AG09319 (cell line): ENCODE measurements at regions not wholly inside any gene's neighbourhood (a gene's known extent, or its start where the extent isn't known, plus 50 kb on each side); places are given as distances from the start of the nearest gene placed in this dataset.

Experiments used
- DNase-seq: peaks from one replicate; pipeline ENCODE4 v3.0.0-alpha.2; 2010; ENCODE audit warnings: low read depth; ENCODE audit errors: extremely low read depth
- TF ChIP-seq, protein P1 (sequence below): IDR thresholded peaks from 2 replicates; pipeline ENCODE4 v1.5.1; 2011; ENCODE audit warnings: low read depth, mild to moderate bottlenecking, inconsistent platforms, low read length, moderate library complexity

GRCh38 chr15:85979929-85980328 is 99.7 kb upstream of the AGBL1 start:
- TF ChIP-seq, protein P1, sequence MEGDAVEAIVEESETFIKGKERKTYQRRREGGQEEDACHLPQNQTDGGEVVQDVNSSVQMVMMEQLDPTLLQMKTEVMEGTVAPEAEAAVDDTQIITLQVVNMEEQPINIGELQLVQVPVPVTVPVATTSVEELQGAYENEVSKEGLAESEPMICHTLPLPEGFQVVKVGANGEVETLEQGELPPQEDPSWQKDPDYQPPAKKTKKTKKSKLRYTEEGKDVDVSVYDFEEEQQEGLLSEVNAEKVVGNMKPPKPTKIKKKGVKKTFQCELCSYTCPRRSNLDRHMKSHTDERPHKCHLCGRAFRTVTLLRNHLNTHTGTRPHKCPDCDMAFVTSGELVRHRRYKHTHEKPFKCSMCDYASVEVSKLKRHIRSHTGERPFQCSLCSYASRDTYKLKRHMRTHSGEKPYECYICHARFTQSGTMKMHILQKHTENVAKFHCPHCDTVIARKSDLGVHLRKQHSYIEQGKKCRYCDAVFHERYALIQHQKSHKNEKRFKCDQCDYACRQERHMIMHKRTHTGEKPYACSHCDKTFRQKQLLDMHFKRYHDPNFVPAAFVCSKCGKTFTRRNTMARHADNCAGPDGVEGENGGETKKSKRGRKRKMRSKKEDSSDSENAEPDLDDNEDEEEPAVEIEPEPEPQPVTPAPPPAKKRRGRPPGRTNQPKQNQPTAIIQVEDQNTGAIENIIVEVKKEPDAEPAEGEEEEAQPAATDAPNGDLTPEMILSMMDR: no peak
- no peak for DNase-seq

DNA sequence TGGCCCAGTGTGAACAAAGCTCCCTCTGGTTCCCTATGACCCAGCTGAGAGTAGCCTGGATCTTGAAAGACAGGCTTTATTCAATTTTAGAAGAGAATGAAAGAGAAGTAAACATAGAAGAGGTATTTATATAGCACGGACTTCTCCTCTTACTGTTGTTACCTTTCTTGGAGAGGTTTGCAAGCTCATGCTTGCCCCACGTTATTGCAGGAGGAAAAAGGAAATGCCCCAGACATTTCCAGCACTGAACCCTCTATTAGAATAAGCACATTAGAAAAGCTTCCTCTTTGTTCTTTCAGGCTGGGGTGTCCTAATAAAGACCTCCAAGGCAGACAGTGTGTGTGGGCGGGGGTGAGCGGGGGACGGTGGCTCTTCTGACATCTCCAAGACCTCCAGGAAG is 98.7 kb upstream of the AGBL1 start:
- DNase-seq: no peak
- TF ChIP-seq, protein P1: no peak

GRCh38 chr15:85984241-85984640 is 95.4 kb upstream of the AGBL1 start:
- TF ChIP-seq, protein P1: no peak
- no peak for DNase-seq

DNA sequence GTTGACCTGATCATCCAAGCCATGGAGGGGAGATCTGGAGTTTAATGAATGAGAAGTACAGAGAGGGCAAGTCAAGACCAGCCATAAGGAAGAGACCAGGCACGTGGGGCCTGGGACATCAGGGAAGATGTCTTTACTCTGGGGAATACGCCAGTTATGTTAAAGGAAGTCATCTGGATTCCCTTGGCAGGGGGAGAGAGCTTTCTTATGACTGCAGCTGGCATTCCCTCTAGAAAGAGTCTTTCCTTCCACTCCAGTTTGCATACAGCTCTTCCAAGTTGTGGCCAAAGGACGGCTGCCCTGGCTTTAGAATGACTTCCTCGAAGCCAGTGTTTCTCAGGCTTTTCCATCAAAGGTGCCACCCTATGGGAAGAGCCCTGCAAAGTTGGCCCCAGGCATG is 93.6 kb upstream of the AGBL1 start:
- DNase-seq: no peak
- TF ChIP-seq, protein P1: no peak

GRCh38 chr15:85986741-85987140 is 92.9 kb upstream of the AGBL1 start:
- no peak for DNase-seq
- TF ChIP-seq, protein P1: no peak

GRCh38 chr15:85988741-85989140 is 90.9 kb upstream of the AGBL1 start:
- no peak for DNase-seq
- TF ChIP-seq, protein P1: no peak

GRCh38 chr15:85992224-85992623 is 87.4 kb upstream of the AGBL1 start:
- no peak for DNase-seq
- TF ChIP-seq, protein P1: no peak

DNA sequence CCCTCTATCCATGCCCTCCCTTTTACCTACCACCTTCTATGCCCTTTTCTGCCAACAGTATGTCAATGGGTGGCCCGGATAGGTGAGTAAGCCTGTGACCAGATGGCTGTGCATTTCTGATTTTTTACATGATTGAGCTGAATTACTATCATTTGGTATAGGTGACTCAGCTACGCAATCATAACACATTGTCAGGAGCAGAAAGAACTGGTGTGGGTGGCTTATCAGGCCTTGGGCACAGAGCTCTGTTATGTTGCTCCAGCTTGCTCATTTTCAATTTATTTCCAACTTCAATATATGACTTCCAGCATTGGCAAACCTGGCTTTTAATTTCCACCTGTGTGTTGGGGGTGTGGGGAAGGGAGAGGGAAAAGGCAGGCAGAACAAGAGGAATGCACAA is 86.6 kb upstream of the AGBL1 start:
- DNase-seq: no peak
- TF ChIP-seq, protein P1: no peak
